H1 (cell line): ENCODE measurements at regions not wholly inside any gene's neighbourhood (a gene's known extent, or its start where the extent isn't known, plus 50 kb on each side); places are given as distances from the start of the nearest gene placed in this dataset.

Experiments
- CTCF ChIA-PET: fragments of 300-600 bp; sonication (Branson Sonifier 250); formaldehyde crosslinking; loops from one replicate; lab custom pipeline; 2021; ENCODE audit not compliant: partially characterized antibody; lab: Charles Lee
- POLR2A ChIA-PET: fragments of 300-600 bp; sonication (Branson Sonifier 250); formaldehyde crosslinking; loops from one replicate; lab custom pipeline; 2021; ENCODE audit warnings: inconsistent platforms; ENCODE audit not compliant: partially characterized antibody; lab: Charles Lee
- DNase-seq, 2 experiments: peaks; one replicate each; pipeline versions ENCODE4 v3.0.0 to v3.0.0-alpha.2; 2010 to 2022; ENCODE audit warnings: low spot score in 2 of 2, low read depth in 1 of 2, mixed read lengths in 1 of 2
- FAIRE-seq: peaks from 2 replicates; lab custom pipeline; 2011; peaks lifted over from hg19 to GRCh38; lab: Jason Lieb, UNC
- H2AFZ ChIP-seq: 2 replicates; pipeline ENCODE4 v1.8.1; 2012; ENCODE audit warnings: low read length, inconsistent platforms
- H2AK5ac ChIP-seq: 2 replicates; pipeline ENCODE4 v1.6.1; 2013; ENCODE audit warnings: low read depth, low read length
- H2BK120ac ChIP-seq: replicated peaks from 2 replicates; pipeline ENCODE3; 2013; ENCODE audit warnings: low read depth, low read length, inconsistent platforms
- H2BK12ac ChIP-seq: 2 replicates; pipeline ENCODE4 v1.6.1; 2013; ENCODE audit warnings: low read depth, low read length
- H2BK15ac ChIP-seq: 2 replicates; pipeline ENCODE4 v1.6.1; 2013; ENCODE audit warnings: low read length
- H2BK20ac ChIP-seq: 2 replicates; pipeline ENCODE4 v1.6.1; 2013; ENCODE audit warnings: low read length
- H2BK5ac ChIP-seq: 2 replicates; pipeline ENCODE4 v1.6.1; 2013; ENCODE audit warnings: low read depth, low read length
- H3K14ac ChIP-seq: 2 replicates; pipeline ENCODE4 v1.6.1; 2013; ENCODE audit warnings: inconsistent platforms; ENCODE audit not compliant: insufficient read length
- H3K18ac ChIP-seq: 2 replicates; pipeline ENCODE4 v1.6.1; 2013; ENCODE audit warnings: low read length; ENCODE audit errors: extremely low read depth
- H3K23ac ChIP-seq: 2 replicates; pipeline ENCODE4 v1.6.1; 2013; ENCODE audit warnings: inconsistent platforms; ENCODE audit not compliant: insufficient read length
- H3K23me2 ChIP-seq: 2 replicates; pipeline ENCODE4 v1.6.1; 2013; ENCODE audit warnings: low read depth, low read length
- H3K27ac ChIP-seq: 2 replicates; pipeline ENCODE4 v1.6.1; 2011; ENCODE audit warnings: low read depth, low read length, inconsistent platforms
- H3K27me3 ChIP-seq, 4 experiments: replicated peaks in 1 of 4; 1 replicate in 1 of 4; 2 replicates in 3 of 4; pipeline versions ENCODE4 v1.6.1 to v1.8.1; 2011 to 2013; ENCODE audit warnings: low read length in 3 of 4, mild to moderate bottlenecking in 3 of 4, inconsistent platforms in 2 of 4, mixed read lengths in 2 of 4, moderate library complexity in 1 of 4; ENCODE audit not compliant: control insufficient read depth in 3 of 4, insufficient read depth in 3 of 4; ENCODE audit errors: extremely low read depth in 1 of 4
- H3K36me3 ChIP-seq, 4 experiments: 2 replicates each; pipeline versions ENCODE4 v1.6.1 to v1.8.1; 2011 to 2013; ENCODE audit warnings: mild to moderate bottlenecking in 4 of 4, low read length in 3 of 4, moderate library complexity in 2 of 4, control low read depth in 1 of 4, inconsistent platforms in 1 of 4; ENCODE audit not compliant: insufficient read depth in 4 of 4, control insufficient read depth in 2 of 4
- H3K4ac ChIP-seq: replicated peaks from 2 replicates; pipeline ENCODE3; 2013; ENCODE audit warnings: low read length, low read depth, mixed read lengths, inconsistent platforms; ENCODE audit not compliant: insufficient read length
- H3K4me1 ChIP-seq, 4 experiments: replicated peaks in 1 of 4; 1 replicate in 1 of 4; 2 replicates in 3 of 4; pipeline versions ENCODE4 v1.6.1 to v1.8.1; 2011 to 2013; ENCODE audit warnings: low read length in 3 of 4, inconsistent platforms in 2 of 4, mixed read lengths in 1 of 4; ENCODE audit not compliant: insufficient read depth in 4 of 4, control insufficient read depth in 3 of 4
- H3K4me2 ChIP-seq, 2 experiments: 2 replicates each; pipeline versions ENCODE4 v1.6.1 to v1.8.1; 2011 to 2013; ENCODE audit warnings: low read depth in 2 of 2, low read length in 2 of 2, control low read depth in 1 of 2, inconsistent platforms in 1 of 2, mild to moderate bottlenecking in 1 of 2; ENCODE audit not compliant: insufficient read depth in 1 of 2
- H3K4me3 ChIP-seq, 4 experiments: fragments of 200-600, 300-600 bp in 1 of 4; sonication (generic), shearing (Covaris generic), sonication (Bioruptor Twin) in 1 of 4; 2 replicates each; pipeline versions ENCODE4 v1.5.1 to v1.8.1; 2011 to 2016; ENCODE audit warnings: low read length in 4 of 4, low read depth in 3 of 4, control low read depth in 2 of 4, inconsistent platforms in 2 of 4, mild to moderate bottlenecking in 2 of 4, mixed read lengths in 1 of 4, moderate library complexity in 1 of 4; ENCODE audit not compliant: insufficient read depth in 2 of 4; ENCODE audit errors: extremely low read depth in 1 of 4
- H3K56ac ChIP-seq: replicated peaks from 2 replicates; pipeline ENCODE3; 2013; ENCODE audit warnings: low read depth, mild to moderate bottlenecking, mixed read lengths, low read length, inconsistent platforms; ENCODE audit not compliant: insufficient read length
- H3K79me1 ChIP-seq: 2 replicates; pipeline ENCODE4 v1.6.1; 2013; ENCODE audit warnings: low read depth, low read length, control low read depth
- H3K79me2 ChIP-seq, 2 experiments: 2 replicates each; pipeline versions ENCODE4 v1.6.1 to v1.8.1; 2012 to 2013; ENCODE audit warnings: low read length in 2 of 2, mild to moderate bottlenecking in 2 of 2, inconsistent platforms in 1 of 2; ENCODE audit not compliant: insufficient read depth in 2 of 2, control insufficient read depth in 1 of 2
- H3K9ac ChIP-seq, 4 experiments: replicated peaks in 1 of 4; 1 replicate in 1 of 4; 2 replicates in 3 of 4; pipeline versions ENCODE4 v1.6.1 to v1.8.1; 2011 to 2013; ENCODE audit warnings: low read depth in 3 of 4, low read length in 3 of 4, control low read depth in 2 of 4, mild to moderate bottlenecking in 2 of 4, moderate library complexity in 2 of 4, inconsistent platforms in 1 of 4; ENCODE audit errors: extremely low read depth in 1 of 4
- H3K9me3 ChIP-seq, 2 experiments: 2 replicates each; pipeline versions ENCODE4 v1.6.1 to v1.8.1; 2012 to 2013; ENCODE audit warnings: mild to moderate bottlenecking in 2 of 2, moderate library complexity in 2 of 2, control low read depth in 1 of 2, inconsistent platforms in 1 of 2, low read depth in 1 of 2, low read length in 1 of 2, mixed read lengths in 1 of 2; ENCODE audit not compliant: insufficient read depth in 2 of 2
- H4K20me1 ChIP-seq, 2 experiments: replicated peaks in 1 of 2; 2 replicates each; pipeline versions ENCODE3 to v1.8.1; 2011 to 2013; ENCODE audit warnings: inconsistent platforms in 2 of 2, low read length in 2 of 2, mild to moderate bottlenecking in 1 of 2; ENCODE audit not compliant: insufficient read depth in 2 of 2, control insufficient read depth in 1 of 2
- H4K5ac ChIP-seq: 2 replicates; pipeline ENCODE4 v1.6.1; 2013; ENCODE audit warnings: low read length, low read depth, mixed read lengths, inconsistent platforms; ENCODE audit not compliant: insufficient read length
- H4K8ac ChIP-seq: 2 replicates; pipeline ENCODE4 v1.8.0; 2013; ENCODE audit warnings: mild to moderate bottlenecking, moderate library complexity, low read length, inconsistent platforms; ENCODE audit not compliant: insufficient read depth; ENCODE audit errors: extremely low read depth
- H4K91ac ChIP-seq: replicated peaks from 2 replicates; pipeline ENCODE3; 2013; ENCODE audit warnings: low read length, mixed read lengths, inconsistent platforms; ENCODE audit not compliant: insufficient read length
- BACH1 ChIP-seq: IDR thresholded peaks from 2 replicates; pipeline ENCODE4 v1.6.1; 2012; ENCODE audit warnings: low read length, improper control_type of control experiment
- CEBPB ChIP-seq: IDR thresholded peaks from 2 replicates; pipeline ENCODE4 v1.6.1; 2012; ENCODE audit warnings: low read depth, low read length
- NRF1 ChIP-seq: IDR thresholded peaks from 2 replicates; pipeline ENCODE4 v1.6.1; 2011; ENCODE audit warnings: mild to moderate bottlenecking, low read depth, low read length, improper control_type of control experiment
- PHF8 ChIP-seq: fragments of 200-600 bp; sonication (generic); conservative IDR thresholded peaks from 2 replicates; pipeline ENCODE4 v1.7.1; 2012; ENCODE audit warnings: low read depth, mild to moderate bottlenecking, inconsistent platforms, low read length, moderate library complexity
- POLR2AphosphoS5 ChIP-seq: IDR thresholded peaks from 2 replicates; pipeline ENCODE4 v1.6.1; 2011; ENCODE audit warnings: low read depth, low read length
- WGBS, 2 experiments: shearing (Covaris generic) in 1 of 2; methylation state at CpG; one replicate each; pipeline versions ENCODE4 v1.1.6 to v1.1.7; 2013 to 2015; ENCODE audit warnings: low lambda C conversion rate in 2 of 2, mixed read lengths in 2 of 2, inconsistent platforms in 1 of 2, low coverage in 1 of 2, missing lambda C conversion rate in 1 of 2; ENCODE audit not compliant: insufficient replicate concordance in 2 of 2, insufficient coverage in 1 of 2, insufficient read length in 1 of 2; ENCODE audit errors: extremely low coverage in 1 of 2, missing lambda C conversion rate in 1 of 2; 5-methylcytosine and 5-hydroxymethylcytosine counted together

GRCh38 chr3:158916111-158916510, 114.3 kb downstream of the MFSD1 start:
- H3K27me3 ChIP-seq: no peaks in the 10 kb centered on the region
- ChIA-PET POLR2A (no interaction called here), CTCF (interaction anchor here (0.6 to 4.7 kb wide), 13 partner anchors 10 to 420 kb away, joined by 3 to 29 read pairs (median 3); partner anchors contain the start of gene IQCJ)

More at GRCh38 chr3:158916111-158916510, 114.3 kb downstream of the MFSD1 start:
- DNase-seq: no peak
- H4K8ac ChIP-seq: no peak overlapping the region
- no peak overlapping the region for H3K4ac ChIP-seq
- H3K9me3 ChIP-seq: no peaks in the 10 kb centered on the region
- no peaks in the 10 kb centered on the region for H3K79me1 ChIP-seq
- H3K56ac ChIP-seq: no peak overlapping the region
- no peak overlapping the region for H3K14ac ChIP-seq
- H3K4me3 ChIP-seq: no peak overlapping the region
- no peak overlapping the region for H2AFZ ChIP-seq
- H2BK5ac ChIP-seq: no peak overlapping the region
- no peaks in the 10 kb centered on the region for H4K20me1 ChIP-seq
- 85% methylated on average over 4 of the region's 4 CpGs; no CpG with 5 or more reads in 1 of the 2 experiments for WGBS, 2 experiments
- no peak overlapping the region for H2BK120ac ChIP-seq
- H2BK20ac ChIP-seq: no peak overlapping the region
- no peaks in the 10 kb centered on the region for H3K4me1 ChIP-seq
- no peaks in the 10 kb centered on the region for H3K36me3 ChIP-seq
- H3K27ac ChIP-seq: no peak overlapping the region
- H3K9ac ChIP-seq: no peak overlapping the region
- TF ChIP-seq BACH1 (no peak), POLR2AphosphoS5 (no peak), NRF1 (no peak), CEBPB (no peak), PHF8 (no peak)
- TF ChIP-seq, all 59 proteins: peak for 0
- no peak overlapping the region for H3K4me2 ChIP-seq
- H3K18ac ChIP-seq: no peak overlapping the region
- no peaks in the 10 kb centered on the region for H3K23me2 ChIP-seq
- FAIRE-seq: no peak
- H3K23ac ChIP-seq: no peak overlapping the region
- no peak overlapping the region for H2AK5ac ChIP-seq
- no peak overlapping the region for H4K91ac ChIP-seq
- no peak overlapping the region for H2BK15ac ChIP-seq
- H2BK12ac ChIP-seq: no peak overlapping the region
- no peaks in the 10 kb centered on the region for H3K79me2 ChIP-seq
- H4K5ac ChIP-seq: no peak overlapping the region
